AG09319 (cell line): ENCODE measurements at regions not wholly inside any gene's neighbourhood (a gene's known extent, or its start where the extent isn't known, plus 50 kb on each side); places are given as distances from the start of the nearest gene placed in this dataset.

ENCODE experiments used
- DNase-seq: peaks from one replicate; pipeline ENCODE4 v3.0.0-alpha.2; 2010; ENCODE audit warnings: low read depth; ENCODE audit errors: extremely low read depth
- CTCF ChIP-seq: IDR thresholded peaks from 2 replicates; pipeline ENCODE4 v1.5.1; 2011; ENCODE audit warnings: low read depth, mild to moderate bottlenecking, inconsistent platforms, low read length, moderate library complexity

- DNase-seq, result no peak
- TF ChIP-seq CTCF, result no peak
Observed at GRCh38 chr5:28903643-28904042, 1865.3 kb upstream of the CDH9 start.

GRCh38 chr5:28896949-28897348 is 1858.6 kb upstream of the CDH9 start:
- no peak for TF ChIP-seq CTCF
- no peak for DNase-seq

GRCh38 chr5:28880936-28881335 is 1842.5 kb upstream of the CDH9 start:
- TF ChIP-seq CTCF, result no peak
- DNase-seq, result no peak

- DNase-seq, result no peak
Observed at GRCh38 chr5:28877050-28877449, 1838.7 kb upstream of the CDH9 start.

GRCh38 chr5:28864006-28864405 is 1825.6 kb upstream of the CDH9 start:
- TF ChIP-seq CTCF, result no peak

More at GRCh38 chr5:28877050-28877449, 1838.7 kb upstream of the CDH9 start:
- TF ChIP-seq CTCF, result no peak

GRCh38 chr5:28862860-28863196 is 1824.4 kb upstream of the CDH9 start:
- DNase-seq, result no peak

More at GRCh38 chr5:28864006-28864405, 1825.6 kb upstream of the CDH9 start:
- DNase-seq, result no peak

GRCh38 chr5:28862137-28862859 is 1823.9 kb upstream of the CDH9 start:
- DNase-seq, result no peak
- TF ChIP-seq CTCF, result no peak

More at GRCh38 chr5:28862860-28863196, 1824.4 kb upstream of the CDH9 start:
- TF ChIP-seq CTCF, result no peak
